ENCODE measurements at regions not wholly inside any gene's neighbourhood (a gene's known extent, or its start where the extent isn't known, plus 50 kb on each side); places are given as distances from the start of the nearest gene placed in this dataset.
"Not testable (repeated sequence)": the region's sequence is repeated elsewhere in the genome, so short reads cannot be mapped to it uniquely, and the experiment has no call there.

DNA sequence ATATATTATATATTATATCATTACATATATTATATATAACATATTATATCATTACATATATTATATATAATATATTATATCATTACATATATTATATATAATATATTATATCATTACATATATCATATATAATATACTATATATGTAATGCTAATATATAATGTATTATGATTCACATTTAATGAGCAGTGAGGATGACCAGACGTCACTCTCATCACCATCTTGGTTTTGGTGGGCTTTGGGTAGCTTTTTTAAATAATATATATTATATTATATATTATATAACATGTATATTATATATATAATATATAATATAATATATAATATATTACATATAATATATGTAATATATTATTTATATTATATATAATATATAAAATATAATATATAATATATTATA, 1189.4 kb upstream of the AUTS2 start:
- Mint-ChIP-seq H3K9me3 (peaks cover 14% of the 10 kb centered on the region), H3K4me1 (ENCODE audit: low read depth) (no peaks in the 10 kb centered on the region), H3K27ac (no peak overlapping the region), H3K4me3 (no peak overlapping the region), H3K27me3 (ENCODE audit: insufficient read depth) (no peaks in the 10 kb centered on the region), H3K36me3 (ENCODE audit: low read depth) (no peaks in the 10 kb centered on the region)
- intact Hi-C loops (cut with micrococcal nuclease): no loop called here
- DNase-seq (ENCODE audit: low spot score): no peak

- Mint-ChIP-seq H3K36me3 (ENCODE audit: low read depth) (no peaks in the 10 kb centered on the region), H3K9me3 (peaks cover 11% of the 10 kb centered on the region), H3K4me3 (no peak overlapping the region), H3K4me1 (ENCODE audit: low read depth) (no peaks in the 10 kb centered on the region), H3K27me3 (ENCODE audit: insufficient read depth) (no peaks in the 10 kb centered on the region), H3K27ac (no peak overlapping the region)
- DNase-seq (ENCODE audit: low spot score): no peak
- intact Hi-C loops (cut with micrococcal nuclease): no loop called here
Observed at GRCh38 chr7:68409851-68410250, 1188.4 kb upstream of the AUTS2 start.

DNA sequence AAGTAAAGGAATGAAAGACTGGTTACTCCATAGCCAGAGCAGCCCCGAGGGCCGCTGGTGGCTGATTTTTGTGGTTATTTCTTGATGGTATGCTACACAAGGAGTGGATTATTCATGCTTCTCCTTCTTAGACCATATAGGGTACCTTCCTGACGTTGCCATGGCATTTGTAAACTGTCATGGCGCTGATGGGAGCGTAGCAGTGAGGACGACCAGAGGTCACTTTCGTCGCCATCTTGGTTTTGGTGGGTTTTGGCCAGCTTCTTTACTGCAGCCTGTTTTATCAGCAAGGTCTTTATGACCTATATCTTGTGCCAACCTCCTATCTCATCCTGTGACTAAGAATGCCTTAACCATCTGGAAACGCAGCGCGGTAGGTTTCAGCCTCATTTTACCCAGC, 1187.6 kb upstream of the AUTS2 start:
- H3K4me3 Mint-ChIP-seq; H3K4me1 Mint-ChIP-seq (ENCODE audit: low read depth); H3K27me3 Mint-ChIP-seq (ENCODE audit: insufficient read depth); H3K9me3 Mint-ChIP-seq; H3K27ac Mint-ChIP-seq; intact Hi-C loops (cut with micrococcal nuclease); H3K36me3 Mint-ChIP-seq (ENCODE audit: low read depth); DNase-seq (ENCODE audit: low spot score): not testable (repeated sequence)

DNA sequence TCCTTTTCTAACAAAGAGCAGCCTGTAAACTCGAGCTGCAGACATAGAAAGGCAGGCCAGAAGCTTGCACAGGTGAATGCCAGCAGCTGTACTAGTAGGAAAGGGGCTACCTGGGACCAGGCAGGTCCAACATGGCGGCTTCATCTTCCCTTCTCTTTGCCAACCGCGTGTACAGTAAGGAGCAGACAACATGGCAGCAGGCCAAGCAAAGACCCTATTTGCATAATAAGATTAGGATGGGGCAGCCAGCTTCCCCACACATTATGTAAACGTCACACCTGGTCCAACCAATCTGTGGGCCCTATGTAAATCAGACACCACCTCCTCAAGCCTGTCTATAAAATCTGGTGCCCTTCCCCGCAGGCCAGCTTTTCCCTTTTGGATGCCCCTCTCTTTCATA, 1186.5 kb upstream of the AUTS2 start:
- Mint-ChIP-seq H3K36me3 (ENCODE audit: low read depth) (no peaks in the 10 kb centered on the region), H3K27ac (no peak overlapping the region), H3K27me3 (ENCODE audit: insufficient read depth) (no peaks in the 10 kb centered on the region), H3K4me3 (no peak overlapping the region), H3K9me3 (peaks cover 8% of the 10 kb centered on the region), H3K4me1 (ENCODE audit: low read depth) (no peaks in the 10 kb centered on the region)
- DNase-seq (ENCODE audit: low spot score): no peak
- intact Hi-C loops (cut with micrococcal nuclease): no loop called here

- H3K27me3 Mint-ChIP-seq (ENCODE audit: insufficient read depth): no peaks in the 10 kb centered on the region
- no peak overlapping the region for H3K4me3 Mint-ChIP-seq
- H3K4me1 Mint-ChIP-seq (ENCODE audit: low read depth): no peaks in the 10 kb centered on the region
- no peak overlapping the region for H3K27ac Mint-ChIP-seq
- no peak for DNase-seq (ENCODE audit: low spot score)
- no peaks in the 10 kb centered on the region for H3K36me3 Mint-ChIP-seq (ENCODE audit: low read depth)
- intact Hi-C loops (cut with micrococcal nuclease): no loop called here
- peaks cover 27% of the 10 kb centered on the region for H3K9me3 Mint-ChIP-seq
Observed at GRCh38 chr7:68414631-68415425, 1183.4 kb upstream of the AUTS2 start.

DNA sequence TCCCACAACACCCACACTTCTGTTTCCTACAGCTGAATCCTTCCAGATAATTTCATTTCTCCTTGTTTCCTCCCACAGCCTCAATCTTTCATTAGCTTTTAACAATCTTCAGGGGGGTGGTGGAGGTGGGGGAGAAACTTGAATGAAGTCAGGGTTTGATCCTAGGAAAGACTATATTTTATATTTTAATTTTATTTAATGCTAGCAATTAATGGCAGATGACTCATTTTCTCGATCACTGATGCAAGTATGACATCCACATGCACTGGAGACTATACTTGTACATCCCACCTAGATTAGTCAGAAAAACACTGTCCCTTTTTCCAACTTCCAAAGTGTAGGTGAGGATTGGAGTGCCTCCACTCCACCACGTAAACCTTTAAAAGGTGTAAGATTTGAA, 1181.3 kb upstream of the AUTS2 start:
- Mint-ChIP-seq H3K27ac (no peak overlapping the region), H3K36me3 (ENCODE audit: low read depth) (no peaks in the 10 kb centered on the region), H3K9me3 (peaks cover 38% of the 10 kb centered on the region), H3K4me1 (ENCODE audit: low read depth) (no peaks in the 10 kb centered on the region), H3K4me3 (no peak overlapping the region), H3K27me3 (ENCODE audit: insufficient read depth) (no peaks in the 10 kb centered on the region)
- intact Hi-C loops (cut with micrococcal nuclease): no loop called here
- DNase-seq (ENCODE audit: low spot score): no peak

DNA sequence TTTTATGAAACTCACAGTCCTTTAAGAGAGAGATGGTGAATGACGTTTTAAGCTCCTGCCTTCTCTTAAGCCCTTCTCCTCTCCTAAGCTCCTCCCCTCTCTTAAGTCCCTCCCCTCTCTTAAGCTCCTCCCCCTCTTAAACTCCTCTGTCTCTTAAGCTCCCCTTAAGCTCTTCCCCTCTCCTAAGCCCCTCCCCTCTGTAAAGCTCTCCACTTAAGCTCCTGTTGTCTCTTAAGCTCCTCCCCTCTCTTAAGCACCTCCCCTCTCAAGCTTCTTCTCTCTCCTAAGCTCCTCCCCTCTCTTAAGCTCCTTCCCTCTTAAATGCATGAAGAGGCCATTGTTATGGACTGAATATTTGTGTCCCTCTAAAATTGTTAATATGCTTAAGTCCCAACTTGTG, 1180.6 kb upstream of the AUTS2 start:
- no peak overlapping the region for H3K4me3 Mint-ChIP-seq
- H3K9me3 Mint-ChIP-seq: peaks cover 33% of the 10 kb centered on the region
- H3K27me3 Mint-ChIP-seq (ENCODE audit: insufficient read depth): no peaks in the 10 kb centered on the region
- H3K36me3 Mint-ChIP-seq (ENCODE audit: low read depth): no peaks in the 10 kb centered on the region
- intact Hi-C loops (cut with micrococcal nuclease): no loop called here
- H3K4me1 Mint-ChIP-seq (ENCODE audit: low read depth): no peaks in the 10 kb centered on the region
- DNase-seq (ENCODE audit: low spot score): no peak
- no peak overlapping the region for H3K27ac Mint-ChIP-seq

DNA sequence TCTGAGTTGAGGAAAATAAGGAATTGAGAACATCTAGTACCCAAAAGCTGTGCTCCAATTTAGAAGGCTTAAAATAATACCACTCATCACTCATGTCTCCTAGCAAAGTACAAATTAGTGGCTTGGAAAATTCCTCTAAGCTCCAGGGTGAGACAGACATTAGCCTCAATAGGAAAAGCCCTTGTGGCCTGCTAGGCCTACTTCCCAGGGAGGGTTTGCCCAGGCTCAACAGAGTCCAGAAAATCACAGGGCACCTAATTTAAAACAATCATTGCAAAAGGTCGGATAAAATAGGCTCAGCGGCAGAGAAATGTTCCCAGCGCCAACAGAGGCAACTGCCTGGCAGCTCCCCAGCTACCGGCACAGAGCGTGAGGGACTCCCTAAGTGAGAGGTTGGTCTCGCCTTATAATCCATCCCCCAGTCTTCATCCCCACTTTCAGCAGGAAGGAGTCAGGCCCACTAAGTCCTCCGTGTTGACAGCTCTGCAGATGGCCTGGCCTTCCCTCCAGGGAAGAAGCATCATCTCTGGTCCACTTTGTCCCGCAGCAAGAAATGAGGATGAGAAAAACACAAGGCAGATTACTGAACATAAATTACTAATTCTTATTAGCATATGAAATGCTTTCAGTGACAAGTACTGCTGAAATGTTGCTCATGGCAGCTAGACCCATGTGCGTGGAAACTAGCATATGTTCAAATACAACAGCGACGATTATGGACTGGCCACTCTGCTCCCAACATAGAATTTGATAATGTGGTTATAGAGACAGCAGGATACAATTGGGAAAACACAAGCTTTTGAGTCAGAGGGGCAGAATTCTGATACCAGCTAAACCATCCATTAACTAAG, 1177.7 kb upstream of the AUTS2 start:
- Mint-ChIP-seq H3K9me3 (peaks cover 40% of the 10 kb centered on the region), H3K4me3 (no peak overlapping the region), H3K4me1 (ENCODE audit: low read depth) (no peaks in the 10 kb centered on the region), H3K27me3 (ENCODE audit: insufficient read depth) (no peaks in the 10 kb centered on the region), H3K27ac (no peak overlapping the region), H3K36me3 (ENCODE audit: low read depth) (no peaks in the 10 kb centered on the region)
- intact Hi-C loops (cut with micrococcal nuclease): no loop called here
- no peak for DNase-seq (ENCODE audit: low spot score)

DNA sequence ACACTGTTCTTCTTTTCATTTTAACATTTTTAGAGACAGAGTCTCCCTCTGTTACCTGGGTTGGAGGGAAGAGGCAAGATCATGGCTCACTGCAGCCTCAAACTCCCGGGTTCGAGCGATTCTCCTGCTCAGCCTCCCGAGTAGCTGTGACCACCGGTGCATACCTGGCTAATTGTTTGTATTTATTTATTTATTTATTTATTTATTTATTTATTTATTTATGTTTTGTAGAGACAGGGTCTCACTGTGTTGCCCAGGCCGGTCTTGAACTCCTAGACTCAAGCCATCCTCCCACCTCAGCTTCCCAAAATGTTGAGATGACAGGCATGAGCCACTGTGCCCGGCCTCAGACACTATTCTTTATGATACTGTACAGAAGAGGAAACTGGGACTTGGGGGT, 1176.6 kb upstream of the AUTS2 start:
- Mint-ChIP-seq H3K4me1 (ENCODE audit: low read depth) (no peaks in the 10 kb centered on the region), H3K27me3 (ENCODE audit: insufficient read depth) (no peaks in the 10 kb centered on the region), H3K36me3 (ENCODE audit: low read depth) (no peaks in the 10 kb centered on the region), H3K4me3 (no peak overlapping the region), H3K9me3 (peaks cover 40% of the 10 kb centered on the region), H3K27ac (no peak overlapping the region)
- intact Hi-C loops (cut with micrococcal nuclease): no loop called here
- DNase-seq (ENCODE audit: low spot score): no peak

DNA sequence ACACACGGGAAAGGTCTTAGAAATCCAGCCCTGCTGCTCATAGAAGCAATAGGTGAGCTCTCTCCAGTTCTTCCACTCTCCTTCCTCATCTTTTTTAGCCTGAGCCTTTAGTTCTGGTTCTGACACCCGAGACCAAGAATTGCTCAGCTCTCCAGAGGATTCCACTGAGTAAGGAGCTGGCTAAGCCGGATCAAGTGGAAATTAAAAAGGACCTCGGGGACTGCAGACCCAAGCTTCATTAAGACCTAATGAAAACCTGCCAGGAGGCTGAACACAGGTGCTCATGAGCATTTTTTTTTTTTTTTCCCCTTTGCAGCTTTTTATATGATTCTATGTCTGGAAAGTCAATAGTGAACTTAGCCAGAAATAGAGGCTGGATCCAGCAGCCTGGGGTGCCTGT, 1176.0 kb upstream of the AUTS2 start:
- intact Hi-C loops (cut with micrococcal nuclease): no loop called here
- Mint-ChIP-seq H3K27ac (no peak overlapping the region), H3K9me3 (peaks cover 44% of the 10 kb centered on the region), H3K36me3 (ENCODE audit: low read depth) (no peaks in the 10 kb centered on the region), H3K4me3 (no peak overlapping the region), H3K4me1 (ENCODE audit: low read depth) (no peaks in the 10 kb centered on the region), H3K27me3 (ENCODE audit: insufficient read depth) (no peaks in the 10 kb centered on the region)
- DNase-seq (ENCODE audit: low spot score): no peak

DNA sequence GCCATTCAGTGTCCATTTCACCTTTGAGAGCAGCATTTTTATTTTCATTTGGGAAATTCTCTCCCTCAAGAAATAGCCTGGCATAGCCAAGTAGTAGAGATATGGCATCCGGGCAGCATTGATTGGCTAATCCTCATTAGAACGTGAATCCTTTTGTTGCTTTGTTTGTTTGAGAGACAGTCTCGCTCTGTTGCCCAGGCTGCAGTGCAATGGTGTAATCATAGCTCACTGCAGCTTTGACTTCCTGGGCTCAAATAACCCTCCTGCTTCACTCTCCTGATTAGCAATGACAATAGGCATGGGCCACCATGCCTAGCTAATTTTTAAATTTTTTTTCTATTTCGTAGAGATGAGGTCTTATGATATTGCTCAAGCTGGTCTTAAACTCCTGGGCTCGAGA, 1174.9 kb upstream of the AUTS2 start:
- Mint-ChIP-seq H3K27ac (no peak overlapping the region), H3K4me3 (no peak overlapping the region), H3K27me3 (ENCODE audit: insufficient read depth) (no peaks in the 10 kb centered on the region), H3K9me3 (peaks cover 43% of the 10 kb centered on the region), H3K36me3 (ENCODE audit: low read depth) (no peaks in the 10 kb centered on the region), H3K4me1 (ENCODE audit: low read depth) (no peaks in the 10 kb centered on the region)
- DNase-seq (ENCODE audit: low spot score): no peak
- intact Hi-C loops (cut with micrococcal nuclease): no loop called here

DNA sequence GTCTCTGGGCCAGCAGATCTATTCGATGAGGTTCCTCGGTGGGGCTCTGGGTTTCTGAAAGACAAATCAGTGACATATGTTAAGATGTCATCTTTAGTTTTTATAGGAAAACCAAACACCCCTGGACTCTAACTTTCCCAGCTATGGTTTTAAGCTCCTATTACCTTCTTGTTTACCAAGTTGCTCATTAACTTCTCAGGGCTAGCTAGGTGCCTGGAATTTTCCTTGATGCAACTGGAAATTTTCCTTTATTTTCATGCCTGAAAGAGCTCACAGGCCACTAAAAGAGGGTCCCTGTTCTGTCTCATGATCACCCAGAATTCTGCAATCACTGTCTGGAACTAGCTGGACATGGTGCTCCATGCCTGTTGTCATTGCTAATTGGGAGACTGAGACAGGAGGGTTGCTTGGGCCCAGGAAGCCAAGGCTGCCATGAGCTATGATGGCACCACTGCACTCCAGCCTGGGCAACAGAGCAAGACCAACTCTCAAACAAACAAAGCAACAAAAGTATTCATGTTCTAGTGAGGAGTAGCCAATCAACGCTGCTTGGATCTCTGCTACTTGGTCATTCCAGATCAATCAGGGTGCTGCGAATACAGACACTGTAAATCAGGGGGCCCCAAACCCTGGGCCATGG, 1173.5 kb upstream of the AUTS2 start:
- Mint-ChIP-seq H3K4me3 (no peak overlapping the region), H3K4me1 (ENCODE audit: low read depth) (no peaks in the 10 kb centered on the region), H3K36me3 (ENCODE audit: low read depth) (no peaks in the 10 kb centered on the region), H3K9me3 (peaks cover 44% of the 10 kb centered on the region), H3K27ac (no peak overlapping the region), H3K27me3 (ENCODE audit: insufficient read depth) (no peaks in the 10 kb centered on the region)
- no peak for DNase-seq (ENCODE audit: low spot score)
- intact Hi-C loops (cut with micrococcal nuclease): no loop called here

- H3K36me3 Mint-ChIP-seq (ENCODE audit: low read depth): no peaks in the 10 kb centered on the region
- no peak for DNase-seq (ENCODE audit: low spot score)
- no peaks in the 10 kb centered on the region for H3K27me3 Mint-ChIP-seq (ENCODE audit: insufficient read depth)
- H3K27ac Mint-ChIP-seq: no peak overlapping the region
- no peak overlapping the region for H3K4me3 Mint-ChIP-seq
- peaks cover 45% of the 10 kb centered on the region for H3K9me3 Mint-ChIP-seq
- H3K4me1 Mint-ChIP-seq (ENCODE audit: low read depth): no peaks in the 10 kb centered on the region
- intact Hi-C loops (cut with micrococcal nuclease): no loop called here
Observed at GRCh38 chr7:68425377-68425776, 1172.9 kb upstream of the AUTS2 start.

Data from activated T-helper 1 cell treated with anti-CD3 and anti-CD28 coated beads, Interleukin-12 subunit alpha, Interleukin-12 subunit beta, Interleukin-2, Interleukin-4 antibody, amounts not matched to agents 30 ng/mL and 10 ng/mL and 1 ng/mL, durations not matched to agents 14 hours and 24 hours and 36 hours (primary cell).